HG02870 (cell line): ENCODE measurements at regions not wholly inside any gene's neighbourhood (a gene's known extent, or its start where the extent isn't known, plus 50 kb on each side); places are given as distances from the start of the nearest gene placed in this dataset.

ENCODE experiments used
- ATAC-seq: cut with Tn5 transposase; IDR thresholded peaks from one replicate; pipeline ENCODE4 v1.9.1; 2021; ENCODE audit warnings: mild to moderate bottlenecking, moderate library complexity; ENCODE audit not compliant: unreplicated experiment

- ATAC-seq = peak; percentile 49
Observed at GRCh38 chr13:40206241-40207000, 460.0 kb downstream of the FOXO1 start.

GRCh38 chr13:40207001-40207478 is 459.4 kb downstream of the FOXO1 start:
- peak; percentile 66 for ATAC-seq

GRCh38 chr13:40208517-40208916 is 457.9 kb downstream of the FOXO1 start:
- peak; percentile 36 for ATAC-seq

GRCh38 chr13:40210865-40211585 is 455.4 kb downstream of the FOXO1 start:
- ATAC-seq = no peak

- ATAC-seq = no peak
Observed at GRCh38 chr13:40211586-40211968, 454.9 kb downstream of the FOXO1 start.

- no peak for ATAC-seq
Observed at GRCh38 chr13:40213779-40214178, 452.7 kb downstream of the FOXO1 start.

- ATAC-seq = no peak
Observed at GRCh38 chr13:40215311-40215710, 451.1 kb downstream of the FOXO1 start.

GRCh38 chr13:40215747-40216146 is 450.7 kb downstream of the FOXO1 start:
- ATAC-seq = no peak

- no peak for ATAC-seq
Observed at GRCh38 chr13:40217675-40218074, 448.8 kb downstream of the FOXO1 start.

- ATAC-seq = no peak
Observed at GRCh38 chr13:40220299-40220935, 446.0 kb downstream of the FOXO1 start.

GRCh38 chr13:40221131-40221459 is 445.3 kb downstream of the FOXO1 start:
- ATAC-seq = no peak

GRCh38 chr13:40221460-40222201 is 444.8 kb downstream of the FOXO1 start:
- ATAC-seq = no peak

- ATAC-seq = no peak
Observed at GRCh38 chr13:40223585-40223984, 442.9 kb downstream of the FOXO1 start.

GRCh38 chr13:40228496-40228895 is 437.9 kb downstream of the FOXO1 start:
- ATAC-seq = no peak

GRCh38 chr13:40228990-40229389 is 437.5 kb downstream of the FOXO1 start:
- ATAC-seq = no peak

GRCh38 chr13:40230833-40231266 is 435.6 kb downstream of the FOXO1 start:
- ATAC-seq = no peak

GRCh38 chr13:40231311-40231710 is 435.1 kb downstream of the FOXO1 start:
- no peak for ATAC-seq

GRCh38 chr13:40231751-40232150 is 434.7 kb downstream of the FOXO1 start:
- no peak for ATAC-seq

- ATAC-seq = no peak
Observed at GRCh38 chr13:40232311-40233040, 434.0 kb downstream of the FOXO1 start.

GRCh38 chr13:40233731-40234195 is 432.7 kb downstream of the FOXO1 start:
- ATAC-seq = no peak
